Cardiac fibroblast (primary cell): ENCODE measurements at regions not wholly inside any gene's neighbourhood (a gene's known extent, or its start where the extent isn't known, plus 50 kb on each side); places are given as distances from the start of the nearest gene placed in this dataset.
"Not testable (repeated sequence)": the region's sequence is repeated elsewhere in the genome, so short reads cannot be mapped to it uniquely, and the experiment has no call there.

Experiments
- DNase-seq, 2 donors: peaks; one replicate each; pipeline versions ENCODE4 v3.0.0 to v3.0.0-alpha.2; 2010; ENCODE audit warnings: low read depth in 2 of 2
- H3K4me3 ChIP-seq, 2 donors: replicated peaks in 1 of 2; 1 replicate in 1 of 2; 2 replicates in 1 of 2; pipeline ENCODE4 v1.5.1; 2011; ENCODE audit warnings: low read depth in 2 of 2, low read length in 2 of 2, mild to moderate bottlenecking in 2 of 2, moderate library complexity in 1 of 2
- CTCF ChIP-seq: IDR thresholded peaks from one replicate; pipeline ENCODE4 v1.5.1; 2011; ENCODE audit warnings: low read depth, mild to moderate bottlenecking, low read length, inconsistent platforms

- no peak for TF ChIP-seq CTCF
- H3K4me3 ChIP-seq = no peak overlapping the region
Observed at GRCh38 chr7:96920713-96921112, 84.6 kb upstream of the DLX6 start.

GRCh38 chr7:96921231-96921630 lies 84.1 kb upstream of the DLX6 start:
- no peak for TF ChIP-seq CTCF
- no peak overlapping the region for H3K4me3 ChIP-seq
- no peak for DNase-seq

More at GRCh38 chr7:96920713-96921112, 84.6 kb upstream of the DLX6 start:
- DNase-seq = no peak

- no peak overlapping the region for H3K4me3 ChIP-seq
- no peak for TF ChIP-seq CTCF
- DNase-seq = no peak
Observed at GRCh38 chr7:96921771-96922170, 83.6 kb upstream of the DLX6 start.

- not testable (repeated sequence) for DNase-seq, H3K4me3 ChIP-seq
Observed at GRCh38 chr7:96923345-96923744, 82.0 kb upstream of the DLX6 start.

- no peak for DNase-seq
- H3K4me3 ChIP-seq = no peak overlapping the region
- no peak for TF ChIP-seq CTCF
Observed at GRCh38 chr7:96927131-96927530, 78.2 kb upstream of the DLX6 start.

- no peak for DNase-seq
- no peak for TF ChIP-seq CTCF
- no peak overlapping the region for H3K4me3 ChIP-seq
Observed at GRCh38 chr7:96928965-96929364, 76.4 kb upstream of the DLX6 start.

GRCh38 chr7:96931891-96932290 lies 73.5 kb upstream of the DLX6 start:
- DNase-seq = no peak
- no peak overlapping the region for H3K4me3 ChIP-seq
- no peak for TF ChIP-seq CTCF
